ENCODE measurements at regions not wholly inside any gene's neighbourhood (a gene's known extent, or its start where the extent isn't known, plus 50 kb on each side); places are given as distances from the start of the nearest gene placed in this dataset.

DNA sequence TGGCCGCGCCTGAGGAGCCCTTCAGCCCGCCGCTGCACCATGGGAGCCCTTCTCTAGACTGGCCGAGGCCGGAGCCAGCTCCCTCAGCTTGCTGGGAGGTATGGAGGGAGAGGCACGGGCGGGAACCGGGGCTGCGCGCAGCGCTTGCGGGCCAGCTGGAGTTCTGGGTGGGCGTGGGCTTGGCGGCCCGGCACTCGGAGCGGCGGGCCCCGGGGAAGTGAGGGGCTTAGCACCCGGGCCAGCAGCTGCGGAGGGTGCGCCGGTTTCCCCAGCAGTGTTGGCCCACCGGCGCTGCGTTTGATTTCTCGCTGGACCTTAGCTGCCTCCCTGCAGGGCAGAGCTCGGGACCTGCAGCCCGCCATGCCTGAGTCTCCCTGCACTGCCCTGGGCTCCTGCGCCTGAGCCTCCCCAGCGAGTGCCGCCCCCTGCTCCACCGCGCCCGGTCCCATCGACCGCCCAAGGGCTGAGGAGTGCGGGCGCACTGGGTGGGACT lies 1890.0 kb upstream of the PCDH20 start:
- H3K36me3 ChIP-seq: no peaks in the 10 kb centered on the region
- DNase-seq: no peak
- H3K9me3 ChIP-seq: no peaks in the 10 kb centered on the region
- H3K27ac ChIP-seq: no peak overlapping the region
- H3K27me3 ChIP-seq: no peaks in the 10 kb centered on the region
- no peak overlapping the region for H3K9ac ChIP-seq (ENCODE audit: low read depth in 2 of 2, low read length in 2 of 2)
- TF ChIP-seq, protein P1, sequence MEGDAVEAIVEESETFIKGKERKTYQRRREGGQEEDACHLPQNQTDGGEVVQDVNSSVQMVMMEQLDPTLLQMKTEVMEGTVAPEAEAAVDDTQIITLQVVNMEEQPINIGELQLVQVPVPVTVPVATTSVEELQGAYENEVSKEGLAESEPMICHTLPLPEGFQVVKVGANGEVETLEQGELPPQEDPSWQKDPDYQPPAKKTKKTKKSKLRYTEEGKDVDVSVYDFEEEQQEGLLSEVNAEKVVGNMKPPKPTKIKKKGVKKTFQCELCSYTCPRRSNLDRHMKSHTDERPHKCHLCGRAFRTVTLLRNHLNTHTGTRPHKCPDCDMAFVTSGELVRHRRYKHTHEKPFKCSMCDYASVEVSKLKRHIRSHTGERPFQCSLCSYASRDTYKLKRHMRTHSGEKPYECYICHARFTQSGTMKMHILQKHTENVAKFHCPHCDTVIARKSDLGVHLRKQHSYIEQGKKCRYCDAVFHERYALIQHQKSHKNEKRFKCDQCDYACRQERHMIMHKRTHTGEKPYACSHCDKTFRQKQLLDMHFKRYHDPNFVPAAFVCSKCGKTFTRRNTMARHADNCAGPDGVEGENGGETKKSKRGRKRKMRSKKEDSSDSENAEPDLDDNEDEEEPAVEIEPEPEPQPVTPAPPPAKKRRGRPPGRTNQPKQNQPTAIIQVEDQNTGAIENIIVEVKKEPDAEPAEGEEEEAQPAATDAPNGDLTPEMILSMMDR (IDR thresholded peaks at IDR 0.05): no peak
- no peaks in the 10 kb centered on the region for H3K4me1 ChIP-seq
- no peak overlapping the region for H3K4me3 ChIP-seq
- intact Hi-C loops (cut with DNase I): no loop called here

DNA sequence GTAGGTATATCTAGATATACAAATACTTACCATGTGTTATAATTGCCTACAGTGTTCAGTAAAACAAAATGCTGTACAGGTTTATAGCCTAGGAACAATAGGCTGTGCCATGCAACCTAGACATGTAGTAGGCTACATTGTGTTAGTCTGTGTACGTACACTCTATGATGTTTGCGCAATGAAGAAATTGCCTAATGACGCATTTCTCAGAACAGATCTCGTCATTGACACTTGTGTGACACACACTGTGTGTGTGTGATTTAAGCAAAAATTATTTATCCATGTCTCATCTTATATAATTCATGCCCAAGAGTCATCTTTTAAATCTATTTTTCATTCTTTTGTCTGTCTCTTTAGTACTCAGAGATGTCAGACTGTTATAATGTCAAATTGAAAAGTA lies 1888.8 kb upstream of the PCDH20 start:
- no peaks in the 10 kb centered on the region for H3K9me3 ChIP-seq
- TF ChIP-seq, protein P1 (IDR thresholded peaks at IDR 0.05): no peak
- H3K27ac ChIP-seq: no peak overlapping the region
- DNase-seq: no peak
- no peaks in the 10 kb centered on the region for H3K4me1 ChIP-seq
- intact Hi-C loops (cut with DNase I): no loop called here
- no peaks in the 10 kb centered on the region for H3K27me3 ChIP-seq
- no peak overlapping the region for H3K9ac ChIP-seq (ENCODE audit: low read depth in 2 of 2, low read length in 2 of 2)
- H3K36me3 ChIP-seq: no peaks in the 10 kb centered on the region
- no peak overlapping the region for H3K4me3 ChIP-seq

DNA sequence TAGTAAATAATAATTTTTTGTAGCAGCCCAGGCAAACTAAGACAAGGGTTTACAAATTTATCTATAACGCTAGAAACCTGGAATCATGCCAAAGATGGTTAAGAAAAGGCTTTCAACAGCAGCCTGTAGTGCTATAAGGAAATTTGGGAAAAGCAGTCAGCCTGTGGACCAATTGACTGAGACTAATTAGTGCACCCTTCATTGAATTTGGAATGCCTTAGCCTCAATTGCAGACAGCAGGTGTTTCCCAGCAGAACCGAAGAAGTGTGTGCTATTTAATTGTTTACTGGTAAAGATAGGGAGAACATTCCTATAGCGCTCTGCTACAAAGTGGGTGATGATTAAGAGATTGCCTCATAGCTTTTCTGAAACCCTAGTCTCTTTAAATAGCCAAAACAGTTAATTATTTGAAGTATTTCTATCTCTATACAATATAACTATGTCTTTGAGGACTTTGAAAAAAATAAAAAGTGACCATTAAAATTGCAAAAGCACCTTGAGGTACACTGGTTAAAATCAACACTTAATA lies 1884.3 kb upstream of the PCDH20 start:
- Histone ChIP-seq H3K27ac (no peak overlapping the region), H3K27me3 (no peaks in the 10 kb centered on the region), H3K36me3 (no peaks in the 10 kb centered on the region), H3K4me1 (no peaks in the 10 kb centered on the region), H3K9ac (ENCODE audit: low read depth in 2 of 2, low read length in 2 of 2) (no peak overlapping the region), H3K4me3 (no peak overlapping the region), H3K9me3 (no peaks in the 10 kb centered on the region)
- intact Hi-C loops (cut with DNase I): no loop called here
- DNase-seq: no peak
- TF ChIP-seq, protein P1 (IDR thresholded peaks at IDR 0.05): no peak

DNA sequence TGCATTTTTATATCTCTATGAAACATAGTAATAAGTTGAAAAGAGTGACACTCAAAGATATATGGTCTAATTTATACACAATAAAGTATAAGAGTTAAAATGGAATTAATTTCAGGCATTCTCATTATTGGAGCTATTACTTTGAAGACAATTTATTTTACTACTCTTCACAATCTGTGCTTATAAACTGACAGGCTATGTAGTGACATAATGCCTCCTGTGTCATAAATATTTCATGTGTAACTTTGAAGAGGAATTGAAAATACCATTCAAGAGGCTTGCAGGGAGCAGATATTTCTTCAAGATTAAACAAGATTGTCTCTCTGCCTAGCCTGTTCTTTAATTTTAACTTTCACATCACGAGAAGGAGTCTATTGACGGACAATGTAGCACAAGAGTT lies 1881.5 kb upstream of the PCDH20 start:
- no peaks in the 10 kb centered on the region for H3K4me1 ChIP-seq
- H3K9ac ChIP-seq (ENCODE audit: low read depth in 2 of 2, low read length in 2 of 2): no peak overlapping the region
- no peak for DNase-seq
- H3K4me3 ChIP-seq: no peak overlapping the region
- H3K36me3 ChIP-seq: no peaks in the 10 kb centered on the region
- H3K27ac ChIP-seq: no peak overlapping the region
- no peaks in the 10 kb centered on the region for H3K9me3 ChIP-seq
- TF ChIP-seq, protein P1 (IDR thresholded peaks at IDR 0.05): no peak
- intact Hi-C loops (cut with DNase I): no loop called here
- no peaks in the 10 kb centered on the region for H3K27me3 ChIP-seq

DNA sequence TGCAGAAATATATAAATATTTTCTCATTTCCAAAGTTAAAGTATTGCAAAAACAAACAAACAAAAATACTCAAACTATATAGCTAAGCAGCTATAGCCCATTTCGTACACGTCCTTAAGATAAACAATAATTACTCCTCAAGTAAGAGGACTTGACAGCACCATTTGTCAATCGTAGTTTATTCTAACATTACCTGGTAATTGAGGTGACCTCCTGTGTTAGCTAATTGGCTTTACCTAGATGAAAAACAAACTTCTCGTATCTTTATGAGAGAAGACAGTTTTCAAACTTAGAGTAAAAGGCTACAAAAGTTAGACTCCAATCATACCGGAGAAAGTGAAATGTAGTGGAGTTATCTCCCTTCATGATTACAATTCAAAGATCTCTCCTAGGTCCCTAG lies 1876.1 kb upstream of the PCDH20 start:
- H3K4me1 ChIP-seq: no peaks in the 10 kb centered on the region
- no peaks in the 10 kb centered on the region for H3K36me3 ChIP-seq
- no peak for DNase-seq
- H3K9ac ChIP-seq (ENCODE audit: low read depth in 2 of 2, low read length in 2 of 2): no peak overlapping the region
- H3K4me3 ChIP-seq: no peak overlapping the region
- intact Hi-C loops (cut with DNase I): no loop called here
- H3K9me3 ChIP-seq: no peaks in the 10 kb centered on the region
- H3K27ac ChIP-seq: no peak overlapping the region
- no peaks in the 10 kb centered on the region for H3K27me3 ChIP-seq
- TF ChIP-seq, protein P1 (IDR thresholded peaks at IDR 0.05): no peak

Measured in colonic mucosa (tissue), 4 donors.